Endodermal cell (in vitro differentiated cells): ENCODE measurements at regions not wholly inside any gene's neighbourhood (a gene's known extent, or its start where the extent isn't known, plus 50 kb on each side); places are given as distances from the start of the nearest gene placed in this dataset.
"Not testable (repeated sequence)": the region's sequence is repeated elsewhere in the genome, so short reads cannot be mapped to it uniquely, and the experiment has no call there.

ENCODE experiments used
- DNase-seq: peaks from one replicate; pipeline ENCODE4 v3.0.0-alpha.2; 2017
- H3K27ac ChIP-seq: 2 replicates; pipeline ENCODE4 v1.5.1; 2013; ENCODE audit warnings: mild to moderate bottlenecking, low read depth, low read length, moderate library complexity
- H3K27me3 ChIP-seq: 2 replicates; pipeline ENCODE4 v1.6.1; 2013; ENCODE audit warnings: mild to moderate bottlenecking, low read length, moderate library complexity; ENCODE audit not compliant: insufficient read depth, control insufficient read depth, poor library complexity, severe bottlenecking
- H3K36me3 ChIP-seq: 2 replicates; pipeline ENCODE4 v1.7.0; 2013; ENCODE audit warnings: mild to moderate bottlenecking, low read length, moderate library complexity; ENCODE audit not compliant: control insufficient read depth, insufficient read depth
- H3K4me1 ChIP-seq: one replicate; pipeline ENCODE4 v1.7.0; 2013; ENCODE audit warnings: low read length; ENCODE audit not compliant: control insufficient read depth, insufficient read depth
- H3K4me3 ChIP-seq: 2 replicates; pipeline ENCODE4 v1.5.1; 2013; ENCODE audit warnings: mild to moderate bottlenecking, low read length, moderate library complexity
- H3K9ac ChIP-seq: 2 replicates; pipeline ENCODE4 v1.6.1; 2013; ENCODE audit warnings: mild to moderate bottlenecking, low read length, moderate library complexity; ENCODE audit not compliant: poor library complexity, severe bottlenecking; ENCODE audit errors: extremely low read depth
- H3K9me3 ChIP-seq: 2 replicates; pipeline ENCODE4 v1.6.1; 2013; ENCODE audit warnings: mild to moderate bottlenecking, low read length, moderate library complexity; ENCODE audit not compliant: control insufficient read depth
- H3K27ac Mint-ChIP-seq: 2 replicates; pipeline ENCODE4 v1.8.0; 2020; ENCODE audit warnings: mixed read lengths
- H3K27me3 Mint-ChIP-seq: 2 replicates; pipeline ENCODE4 v1.8.0; 2021; ENCODE audit warnings: mild to moderate bottlenecking, mixed read lengths; ENCODE audit not compliant: insufficient read depth
- H3K36me3 Mint-ChIP-seq: 2 replicates; pipeline ENCODE4 v1.8.0; 2020; ENCODE audit warnings: low read depth, mixed read lengths
- H3K4me1 Mint-ChIP-seq: 2 replicates; pipeline ENCODE4 v1.8.0; 2020; ENCODE audit warnings: mixed read lengths
- H3K4me3 Mint-ChIP-seq: 2 replicates; pipeline ENCODE4 v1.8.0; 2020; ENCODE audit warnings: mild to moderate bottlenecking, moderate library complexity, mixed read lengths
- H3K9me3 Mint-ChIP-seq: 2 replicates; pipeline ENCODE4 v1.8.0; 2020; ENCODE audit warnings: mild to moderate bottlenecking, mixed read lengths
- CTCF ChIP-seq: fragments of 200-600 bp; sonication (generic); conservative IDR thresholded peaks from 2 replicates; pipeline ENCODE4 v1.5.0; 2021; ENCODE audit warnings: antibody characterized with exemption, mild to moderate bottlenecking
- WGBS, 2 experiments: methylation state at CpG; one replicate each; pipeline versions ENCODE4 v1.1.5 to v1.1.7; 2013; ENCODE audit warnings: missing lambda C conversion rate in 2 of 2, mixed read lengths in 1 of 2; ENCODE audit not compliant: insufficient coverage in 1 of 2, insufficient read length in 1 of 2; 5-methylcytosine and 5-hydroxymethylcytosine counted together

DNA sequence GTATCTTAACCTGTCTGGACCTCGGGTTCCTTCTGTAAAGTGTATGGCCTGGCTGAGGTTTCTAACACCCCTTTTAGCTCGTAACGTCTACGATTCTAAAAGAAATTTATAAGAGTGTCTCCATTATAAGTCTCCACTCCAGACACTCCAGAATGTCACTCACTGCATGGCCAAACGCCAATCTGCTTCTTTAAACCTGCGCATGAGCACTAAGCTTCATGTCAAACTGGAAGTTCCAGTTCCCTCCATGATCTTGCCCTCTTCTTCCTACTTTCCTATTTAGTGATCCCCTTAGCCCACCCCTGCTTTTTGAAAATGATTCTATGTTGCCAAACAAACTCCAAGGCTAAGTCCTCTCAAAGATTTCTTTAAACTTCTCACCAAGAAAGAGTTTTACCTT lies 241.4 kb upstream of the NPVF start:
- no peak overlapping the region for H3K4me3 Mint-ChIP-seq
- no peaks in the 10 kb centered on the region for H3K9me3 Mint-ChIP-seq
- no peak for DNase-seq
- no peaks in the 10 kb centered on the region for H3K36me3 ChIP-seq
- no peak for TF ChIP-seq CTCF
- no peak overlapping the region for H3K4me3 ChIP-seq
- no peaks in the 10 kb centered on the region for H3K36me3 Mint-ChIP-seq
- H3K9me3 ChIP-seq = no peaks in the 10 kb centered on the region
- no peak overlapping the region for H3K9ac ChIP-seq
- no peaks in the 10 kb centered on the region for H3K4me1 Mint-ChIP-seq
- 94 to 98% methylated on average over 5 to 6 of the region's 6 CpGs for whole genome bisulfite sequencing, 2 experiments
- H3K27ac Mint-ChIP-seq = no peak overlapping the region
- H3K27ac ChIP-seq = no peak overlapping the region
- no peaks in the 10 kb centered on the region for H3K27me3 ChIP-seq
- H3K4me1 ChIP-seq = no peaks in the 10 kb centered on the region
- peaks cover 7% of the 10 kb centered on the region for H3K27me3 Mint-ChIP-seq

DNA sequence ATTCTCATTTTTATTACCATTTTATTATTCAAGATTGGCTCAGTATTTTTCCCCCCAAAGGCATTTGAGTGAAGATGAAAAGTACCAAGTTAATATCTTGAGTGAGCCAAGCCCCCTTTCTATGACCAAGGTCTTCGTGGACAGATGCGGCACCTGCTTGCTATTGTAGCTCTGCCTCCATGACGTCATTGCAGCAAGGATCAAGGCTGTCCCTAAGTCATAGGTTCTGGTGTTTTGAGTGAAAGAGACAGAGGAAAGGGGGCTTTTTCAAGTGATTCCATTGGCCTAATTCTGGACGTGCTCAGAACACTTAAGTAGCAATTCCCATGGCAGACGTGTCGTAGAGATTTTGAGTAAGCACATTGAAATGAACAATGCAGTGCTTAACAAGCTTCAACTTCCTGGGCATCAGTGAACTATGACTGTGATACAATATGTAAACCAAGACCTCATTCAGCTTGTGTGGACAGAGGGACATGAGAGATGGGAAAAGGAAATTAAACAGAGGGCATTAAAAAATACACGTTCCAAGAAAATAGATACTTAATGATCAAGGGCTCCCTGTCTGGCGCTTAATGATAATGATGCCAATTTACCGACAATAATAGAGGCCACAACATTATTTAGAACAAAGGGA lies 248.7 kb upstream of the NPVF start:
- Histone ChIP-seq H3K27ac (no peak overlapping the region), H3K27me3 (no peaks in the 10 kb centered on the region), H3K4me3 (no peak overlapping the region), H3K36me3 (no peaks in the 10 kb centered on the region), H3K4me1 (no peaks in the 10 kb centered on the region), H3K9ac (no peak overlapping the region), H3K9me3 (no peaks in the 10 kb centered on the region)
- peaks cover 2% of the 10 kb centered on the region for H3K27me3 Mint-ChIP-seq
- no peak overlapping the region for H3K4me3 Mint-ChIP-seq
- TF ChIP-seq CTCF = no peak
- no peak overlapping the region for H3K27ac Mint-ChIP-seq
- H3K9me3 Mint-ChIP-seq = no peaks in the 10 kb centered on the region
- 84 to 93% methylated on average over 7 to 9 of the region's 9 CpGs for WGBS, 2 experiments
- H3K4me1 Mint-ChIP-seq = no peaks in the 10 kb centered on the region
- no peak for DNase-seq
- no peaks in the 10 kb centered on the region for H3K36me3 Mint-ChIP-seq

DNA sequence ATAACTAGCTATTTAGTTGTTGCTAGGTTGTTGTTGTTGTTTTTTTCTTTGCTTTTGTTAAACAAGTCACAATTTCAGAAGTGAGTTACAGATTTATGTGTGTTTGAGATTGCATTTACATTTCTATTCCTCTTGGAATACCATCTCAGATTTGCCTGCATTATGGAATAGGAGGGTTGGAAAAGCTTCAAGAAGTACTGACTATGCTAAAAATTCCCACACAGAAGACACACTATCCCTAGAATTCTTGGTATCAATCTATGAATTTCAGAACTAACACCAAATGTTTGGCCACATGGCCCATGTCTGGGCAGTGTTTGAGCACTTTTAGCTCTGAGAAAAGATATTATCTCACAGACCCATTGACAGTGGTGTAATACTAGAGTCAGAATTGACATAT lies 249.9 kb upstream of the NPVF start:
- H3K27me3 Mint-ChIP-seq, H3K4me3 Mint-ChIP-seq, H3K27ac ChIP-seq, H3K4me1 Mint-ChIP-seq, H3K4me3 ChIP-seq, H3K36me3 ChIP-seq, H3K9me3 Mint-ChIP-seq, H3K9me3 ChIP-seq, H3K9ac ChIP-seq, H3K36me3 Mint-ChIP-seq, H3K4me1 ChIP-seq, H3K27ac Mint-ChIP-seq, DNase-seq, H3K27me3 ChIP-seq: not testable (repeated sequence)

DNA sequence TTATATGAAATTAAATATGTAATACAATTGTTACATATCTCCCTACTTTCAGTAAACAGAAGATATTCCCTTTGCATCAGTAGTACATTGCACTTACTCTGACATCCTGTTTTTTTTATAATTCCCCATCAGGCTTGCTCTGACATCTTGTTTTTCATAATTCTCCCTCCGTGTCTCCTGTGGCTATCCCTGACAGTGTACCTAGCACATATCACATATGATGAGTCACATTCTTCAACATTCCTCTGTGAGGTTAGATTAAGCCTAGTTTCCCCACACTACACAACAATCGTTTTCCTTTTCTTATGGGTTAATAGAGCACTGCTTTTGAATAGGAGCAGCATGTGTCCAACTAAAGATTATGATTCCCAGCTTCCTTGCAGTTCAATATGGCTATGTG lies 250.6 kb upstream of the NPVF start:
- H3K27ac ChIP-seq = no peak overlapping the region
- no peak overlapping the region for H3K27ac Mint-ChIP-seq
- no peaks in the 10 kb centered on the region for H3K36me3 ChIP-seq
- no peaks in the 10 kb centered on the region for H3K9me3 Mint-ChIP-seq
- no peak for DNase-seq
- no peak overlapping the region for H3K9ac ChIP-seq
- no peaks in the 10 kb centered on the region for H3K4me1 ChIP-seq
- no peaks in the 10 kb centered on the region for H3K27me3 ChIP-seq
- H3K27me3 Mint-ChIP-seq = no peaks in the 10 kb centered on the region
- 79 to 81% methylated on average over 1 to 2 of the region's 2 CpGs for WGBS, 2 experiments
- no peaks in the 10 kb centered on the region for H3K4me1 Mint-ChIP-seq
- no peak overlapping the region for H3K4me3 Mint-ChIP-seq
- no peaks in the 10 kb centered on the region for H3K36me3 Mint-ChIP-seq
- H3K9me3 ChIP-seq = no peaks in the 10 kb centered on the region
- H3K4me3 ChIP-seq = no peak overlapping the region
- no peak for TF ChIP-seq CTCF
